HCT116 (cell line): ENCODE measurements at regions not wholly inside any gene's neighbourhood (a gene's known extent, or its start where the extent isn't known, plus 50 kb on each side); places are given as distances from the start of the nearest gene placed in this dataset.

Experiments used
- ATAC-seq: fragments of 200-7000 bp; cut with Tn5 transposase; 2 replicates; pipeline ENCODE4 v1.9.1; 2020; ENCODE audit warnings: mild to moderate bottlenecking, moderate library complexity
- BruUV-seq: library from RNA; stranded (reverse); fragments of 400-500 nt; replicated peaks from 2 replicates; lab custom pipeline; 2021; lab: Mats Ljungman, UMichigan
- CTCF ChIA-PET: fragments of 300-600 bp; sonication (Branson Sonifier 250); formaldehyde crosslinking; loops from one replicate; lab custom pipeline; 2021; ENCODE audit warnings: antibody characterized with exemption; lab: Charles Lee
- POLR2A ChIA-PET: fragments of 300-600, 350-600 bp; sonication (Branson Sonifier 250); formaldehyde crosslinking; loops from one replicate; lab custom pipeline; 2021; ENCODE audit warnings: antibody characterized with exemption; lab: Charles Lee
- RAD21 ChIA-PET, 2 experiments: fragments of 300-600 bp; sonication (Branson Sonifier 250); formaldehyde crosslinking; loops; one replicate each; lab custom pipeline; 2023; ENCODE audit warnings: low total read pairs in 2 of 2; ENCODE audit not compliant: uncharacterized antibody in 2 of 2, unreplicated experiment in 2 of 2, low non-redundant PET in 1 of 2; lab: Charles Lee
- DNase-seq: peaks from one replicate; pipeline ENCODE4 v3.0.0-alpha.2; 2010; ENCODE audit warnings: low read depth, low spot score
- H2AFZ ChIP-seq: fragments of 200-600 bp; shearing (Covaris generic), sonication (generic); 2 replicates; pipeline ENCODE4 v1.6.1; 2017; ENCODE audit warnings: low read depth, mixed run types, mixed read lengths, antibody characterized with exemption, low read length; ENCODE audit not compliant: poor library complexity, severe bottlenecking
- H3K27ac ChIP-seq: 2 replicates; pipeline ENCODE4 v1.5.1; 2012; ENCODE audit warnings: low read depth, low read length
- H3K27me3 ChIP-seq: fragments of 200-600 bp; sonication (generic); 2 replicates; pipeline ENCODE4 v1.6.1; 2016; ENCODE audit warnings: mixed run types, low read length, mixed read lengths; ENCODE audit not compliant: insufficient read depth
- H3K36me3 ChIP-seq, 2 experiments: fragments of 200-500 bp in 1 of 2; fragments of 200-600 bp in 1 of 2; sonication (Bioruptor generic) in 1 of 2; sonication (generic) in 1 of 2; 2 replicates each; pipeline versions ENCODE4 v1.5.1 to v1.6.1; 2014 to 2016; ENCODE audit warnings: low read length in 2 of 2, inconsistent platforms in 1 of 2, mixed read lengths in 1 of 2, mixed run types in 1 of 2; ENCODE audit not compliant: insufficient read depth in 2 of 2, control insufficient read depth in 1 of 2
- H3K4me1 ChIP-seq, 2 experiments: fragments of 200-600 bp in 1 of 2; sonication (generic) in 1 of 2; 2 replicates each; pipeline versions ENCODE4 v1.5.1 to v1.6.1; 2012 to 2017; ENCODE audit warnings: low read length in 2 of 2, inconsistent platforms in 1 of 2, mild to moderate bottlenecking in 1 of 2, mixed read lengths in 1 of 2, mixed run types in 1 of 2, moderate library complexity in 1 of 2; ENCODE audit not compliant: insufficient read depth in 2 of 2, control insufficient read depth in 1 of 2
- H3K4me2 ChIP-seq: fragments of 200-600 bp; sonication (generic); 2 replicates; pipeline ENCODE4 v1.6.1; 2017; ENCODE audit warnings: mixed run types, low read length, mixed read lengths
- H3K4me3 ChIP-seq, 2 experiments: fragments of 200-600 bp in 1 of 2; sonication (generic) in 1 of 2; replicated peaks in 1 of 2; 2 replicates each; pipeline ENCODE4 v1.5.1; 2011 to 2016; ENCODE audit warnings: low read length in 2 of 2, control low read depth in 1 of 2, low read depth in 1 of 2, mild to moderate bottlenecking in 1 of 2, mixed read lengths in 1 of 2, mixed run types in 1 of 2
- H3K79me2 ChIP-seq: fragments of 200-600 bp; sonication (generic); 2 replicates; pipeline ENCODE4 v1.6.1; 2017; ENCODE audit warnings: mild to moderate bottlenecking, mixed run types, low read length, moderate library complexity, mixed read lengths; ENCODE audit not compliant: insufficient read depth
- H3K9ac ChIP-seq: fragments of 200-600 bp; sonication (generic); 2 replicates; pipeline ENCODE4 v1.6.1; 2016; ENCODE audit warnings: low read length, mixed read lengths
- H3K9me2 ChIP-seq: fragments of 200-600 bp; sonication (generic), shearing (Covaris generic); 2 replicates; pipeline ENCODE4 v1.6.1; 2017; ENCODE audit warnings: mixed run types, mild to moderate bottlenecking, moderate library complexity; ENCODE audit not compliant: insufficient read depth
- H3K9me3 ChIP-seq, 2 experiments: fragments of 200-500 bp in 1 of 2; fragments of 200-600 bp in 1 of 2; sonication (Bioruptor generic) in 1 of 2; sonication (generic) in 1 of 2; 2 replicates each; pipeline ENCODE4 v1.6.1; 2014 to 2017; ENCODE audit warnings: low read length in 2 of 2, mixed read lengths in 2 of 2, inconsistent platforms in 1 of 2, low read depth in 1 of 2, mild to moderate bottlenecking in 1 of 2, mixed run types in 1 of 2, moderate library complexity in 1 of 2; ENCODE audit not compliant: control insufficient read depth in 1 of 2, insufficient read depth in 1 of 2
- H4K20me1 ChIP-seq: fragments of 200-600 bp; sonication (generic), shearing (Covaris generic); 2 replicates; pipeline ENCODE4 v1.6.1; 2017; ENCODE audit warnings: mixed run types, mild to moderate bottlenecking, moderate library complexity; ENCODE audit not compliant: insufficient read depth
- CBX3 ChIP-seq: IDR thresholded peaks from 2 replicates; pipeline ENCODE4 v1.6.1; 2012; ENCODE audit warnings: low read depth
- CEBPB ChIP-seq: IDR thresholded peaks from 2 replicates; pipeline ENCODE4 v1.6.1; 2012; ENCODE audit warnings: low read depth
- EGR1 ChIP-seq: IDR thresholded peaks from 2 replicates; pipeline ENCODE4 v1.6.1; 2012; ENCODE audit warnings: low read depth
- ELF1 ChIP-seq: IDR thresholded peaks from 2 replicates; pipeline ENCODE4 v1.6.1; 2012; ENCODE audit warnings: low read depth, borderline replicate concordance
- EZH2 ChIP-seq: fragments of 200-600 bp; sonication (generic); IDR thresholded peaks from 2 replicates; pipeline ENCODE4 v1.6.1; 2017; ENCODE audit warnings: antibody characterized with exemption, mixed run types
- EZH2phosphoT487 ChIP-seq: fragments of 200-600 bp; IDR thresholded peaks from 2 replicates; pipeline ENCODE4 v1.6.1; 2018; ENCODE audit warnings: antibody characterized with exemption, borderline replicate concordance
- FOSL1 ChIP-seq: IDR thresholded peaks from 2 replicates; pipeline ENCODE4 v1.6.1; 2012; ENCODE audit warnings: low read depth
- JUND ChIP-seq: IDR thresholded peaks from 2 replicates; pipeline ENCODE4 v1.6.1; 2012
- POLR2A ChIP-seq: IDR thresholded peaks from 2 replicates; pipeline ENCODE4 v1.7.0; 2011; ENCODE audit warnings: borderline replicate concordance; ENCODE audit not compliant: insufficient read depth, insufficient read length; ENCODE audit errors: extremely low read depth
- POLR2AphosphoS5 ChIP-seq: IDR thresholded peaks from 2 replicates; pipeline ENCODE4 v1.6.1; 2011; ENCODE audit warnings: mild to moderate bottlenecking, low read depth, low read length, moderate library complexity
- SIN3A ChIP-seq: IDR thresholded peaks from 2 replicates; pipeline ENCODE4 v1.6.1; 2012; ENCODE audit warnings: low read depth
- SP1 ChIP-seq: IDR thresholded peaks from 2 replicates; pipeline ENCODE4 v1.6.1; 2012; ENCODE audit warnings: low read depth
- SRF ChIP-seq: IDR thresholded peaks from 2 replicates; pipeline ENCODE4 v1.6.1; 2012; ENCODE audit warnings: low read depth
- TCF7L2 ChIP-seq: IDR thresholded peaks from 2 replicates; pipeline ENCODE4 v1.7.0; 2011; ENCODE audit warnings: borderline replicate concordance, inconsistent platforms; ENCODE audit not compliant: insufficient read depth, insufficient read length; ENCODE audit errors: extremely low read depth
- YY1 ChIP-seq: IDR thresholded peaks from 2 replicates; pipeline ENCODE4 v1.6.1; 2011; ENCODE audit warnings: low read length, low read depth, moderate library complexity, mild to moderate bottlenecking; ENCODE audit not compliant: insufficient replicate concordance; ENCODE audit errors: extremely low read depth
- ZNF274 ChIP-seq: fragments of 200-500 bp; sonication (Bioruptor generic); IDR thresholded peaks from 2 replicates; pipeline ENCODE4 v1.6.1; 2014; ENCODE audit warnings: mild to moderate bottlenecking, low read depth, low read length, inconsistent platforms
- intact Hi-C: fragments of 100-400 bp; cut with micrococcal nuclease; formaldehyde crosslinking; loops from 2 replicates; pipeline ENCODE4 v1.10.0; 2022
- TF ChIP-seq, protein P1 (sequence below): IDR thresholded peaks from 2 replicates; pipeline ENCODE4 v1.6.1; 2012
- TF ChIP-seq, protein P2 (sequence below): IDR thresholded peaks from 2 replicates; pipeline ENCODE4 v1.6.1; 2011; ENCODE audit warnings: mild to moderate bottlenecking, low read length, moderate library complexity; ENCODE audit not compliant: insufficient replicate concordance; ENCODE audit errors: extremely low read depth
- TF ChIP-seq, protein P3 (sequence below): IDR thresholded peaks from 2 replicates; pipeline ENCODE4 v1.6.1; 2012

DNA sequence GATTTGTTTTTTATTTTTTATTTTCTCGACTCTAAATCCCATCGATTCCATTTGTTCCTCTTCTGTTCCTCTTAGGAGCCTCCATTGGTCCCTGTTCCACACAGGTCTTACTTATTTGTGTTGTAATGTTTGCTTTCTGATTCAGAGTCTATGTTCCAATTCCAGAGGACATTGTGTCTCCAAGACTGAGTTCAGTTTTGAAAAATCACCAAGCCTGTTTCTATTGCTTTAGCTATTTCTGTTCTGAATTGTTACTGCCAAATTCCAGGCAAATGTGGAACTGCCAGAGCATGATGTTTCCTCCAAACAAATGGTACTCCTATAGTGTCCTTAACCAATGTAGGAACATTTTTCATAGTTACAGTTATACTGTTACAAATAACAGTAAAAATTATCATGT is 270.9 kb upstream of the SPTLC3 start:
- Histone ChIP-seq H3K27ac (no peak overlapping the region), H3K79me2 (no peaks in the 10 kb centered on the region), H3K4me1 (no peaks in the 10 kb centered on the region), H3K4me3 (no peak overlapping the region), H4K20me1 (no peaks in the 10 kb centered on the region), H3K9ac (no peak overlapping the region), H2AFZ (no peak overlapping the region), H3K9me3 (peaks cover 8 to 31% of the 10 kb centered on the region in 2 experiments; a peak in 3 of 4 replicates), H3K4me2 (no peak overlapping the region), H3K27me3 (no peaks in the 10 kb centered on the region), H3K36me3 (no peaks in the 10 kb centered on the region), H3K9me2 (no peaks in the 10 kb centered on the region)
- TF ChIP-seq EZH2 (no peak), CEBPB (no peak), TCF7L2 (no peak), SP1 (no peak), SRF (no peak), YY1 (no peak), POLR2A (no peak), FOSL1 (no peak)
- DNase-seq (no peak), ATAC-seq (no peak)
- BruUV-seq: no TSS peak
- RAD21 ChIA-PET: no interaction called here
- CTCF ChIA-PET: no interaction called here
- intact Hi-C loops: no loop called here
- POLR2A ChIA-PET: no interaction called here

DNA sequence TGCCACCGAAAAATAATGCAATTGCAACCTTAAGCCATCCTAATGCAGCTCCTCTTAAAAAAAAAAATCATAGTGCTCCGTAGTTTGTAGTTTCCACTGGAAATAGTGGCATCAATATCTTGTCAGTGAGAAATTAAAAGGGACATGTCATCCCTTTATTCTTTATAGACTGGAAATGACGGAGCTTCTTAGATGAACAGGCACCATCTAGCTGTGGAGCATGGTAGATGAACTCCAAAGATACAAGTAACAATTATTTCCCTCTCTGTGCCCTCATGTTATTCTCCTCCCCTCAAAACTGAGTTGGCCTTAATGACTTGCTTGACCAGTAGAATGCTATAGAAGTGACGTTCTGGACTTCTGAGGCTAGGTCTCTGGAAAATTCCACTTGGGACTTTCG is 268.1 kb upstream of the SPTLC3 start:
- H3K27me3 ChIP-seq: no peaks in the 10 kb centered on the region
- H3K9me2 ChIP-seq: no peaks in the 10 kb centered on the region
- RAD21 ChIA-PET: no interaction called here
- TF ChIP-seq EGR1 (no peak), SIN3A (no peak), EZH2 (no peak), JUND (no peak), EZH2phosphoT487 (no peak), CBX3 (no peak), SP1 (no peak), ZNF274 (no peak), POLR2AphosphoS5 (no peak), ELF1 (no peak), FOSL1 (no peak), POLR2A (no peak), TCF7L2 (no peak), YY1 (no peak)
- TF ChIP-seq, protein P1, sequence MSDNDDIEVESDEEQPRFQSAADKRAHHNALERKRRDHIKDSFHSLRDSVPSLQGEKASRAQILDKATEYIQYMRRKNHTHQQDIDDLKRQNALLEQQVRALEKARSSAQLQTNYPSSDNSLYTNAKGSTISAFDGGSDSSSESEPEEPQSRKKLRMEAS: no peak
- TF ChIP-seq, protein P2, sequence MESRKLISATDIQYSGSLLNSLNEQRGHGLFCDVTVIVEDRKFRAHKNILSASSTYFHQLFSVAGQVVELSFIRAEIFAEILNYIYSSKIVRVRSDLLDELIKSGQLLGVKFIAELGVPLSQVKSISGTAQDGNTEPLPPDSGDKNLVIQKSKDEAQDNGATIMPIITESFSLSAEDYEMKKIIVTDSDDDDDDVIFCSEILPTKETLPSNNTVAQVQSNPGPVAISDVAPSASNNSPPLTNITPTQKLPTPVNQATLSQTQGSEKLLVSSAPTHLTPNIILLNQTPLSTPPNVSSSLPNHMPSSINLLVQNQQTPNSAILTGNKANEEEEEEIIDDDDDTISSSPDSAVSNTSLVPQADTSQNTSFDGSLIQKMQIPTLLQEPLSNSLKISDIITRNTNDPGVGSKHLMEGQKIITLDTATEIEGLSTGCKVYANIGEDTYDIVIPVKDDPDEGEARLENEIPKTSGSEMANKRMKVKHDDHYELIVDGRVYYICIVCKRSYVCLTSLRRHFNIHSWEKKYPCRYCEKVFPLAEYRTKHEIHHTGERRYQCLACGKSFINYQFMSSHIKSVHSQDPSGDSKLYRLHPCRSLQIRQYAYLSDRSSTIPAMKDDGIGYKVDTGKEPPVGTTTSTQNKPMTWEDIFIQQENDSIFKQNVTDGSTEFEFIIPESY: no peak
- TF ChIP-seq, protein P3, sequence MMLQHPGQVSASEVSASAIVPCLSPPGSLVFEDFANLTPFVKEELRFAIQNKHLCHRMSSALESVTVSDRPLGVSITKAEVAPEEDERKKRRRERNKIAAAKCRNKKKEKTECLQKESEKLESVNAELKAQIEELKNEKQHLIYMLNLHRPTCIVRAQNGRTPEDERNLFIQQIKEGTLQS: no peak
- BruUV-seq: no TSS peak
- H3K4me2 ChIP-seq: no peak overlapping the region
- H3K9me3 ChIP-seq: peaks cover 8 to 34% of the 10 kb centered on the region in 2 experiments; a peak in 3 of 4 replicates
- DNase-seq (no peak), ATAC-seq (no peak)
- no peak overlapping the region for H2AFZ ChIP-seq
- intact Hi-C loops: no loop called here
- CTCF ChIA-PET: no interaction called here
- no peak overlapping the region for H3K4me3 ChIP-seq
- H3K4me1 ChIP-seq: no peaks in the 10 kb centered on the region
- no peaks in the 10 kb centered on the region for H3K79me2 ChIP-seq
- H3K9ac ChIP-seq: no peak overlapping the region
- POLR2A ChIA-PET: no interaction called here
- no peaks in the 10 kb centered on the region for H4K20me1 ChIP-seq
- no peak overlapping the region for H3K27ac ChIP-seq
- no peaks in the 10 kb centered on the region for H3K36me3 ChIP-seq
